ENCODE measurements at regions not wholly inside any gene's neighbourhood (a gene's known extent, or its start where the extent isn't known, plus 50 kb on each side); places are given as distances from the start of the nearest gene placed in this dataset.

- no peaks in the 10 kb centered on the region for H3K27me3 ChIP-seq (ENCODE audit: control insufficient read depth, insufficient read depth, low read length, poor library complexity, severe bottlenecking)
- H3K4me1 Mint-ChIP-seq: peaks cover 28% of the 10 kb centered on the region
- no peak overlapping the region for H3K27ac Mint-ChIP-seq
- DNase-seq: peak; percentile 59
- TF ChIP-seq CTCF (conservative IDR thresholded peaks at IDR 0.05): no peak
- peak overlapping the region; percentile 72 for H3K27ac ChIP-seq (ENCODE audit: low read depth, low read length)
- 83 to 85% methylated on average over 10 to 11 of the region's 12 CpGs for WGBS, 2 experiments (ENCODE audit: insufficient coverage in 1 of 2, insufficient read length in 1 of 2)
- H3K9me3 ChIP-seq (ENCODE audit: control insufficient read depth, low read length): no peaks in the 10 kb centered on the region
- no peak overlapping the region for H3K9ac ChIP-seq (ENCODE audit: extremely low read depth, low read length, poor library complexity, severe bottlenecking)
- peaks cover 8% of the 10 kb centered on the region for H3K9me3 Mint-ChIP-seq
- H3K4me1 ChIP-seq (ENCODE audit: control insufficient read depth, insufficient read depth, low read length): peaks cover 4% of the 10 kb centered on the region
- no peak overlapping the region for H3K4me3 Mint-ChIP-seq
- no peak overlapping the region for H3K4me3 ChIP-seq (ENCODE audit: low read length)
- H3K36me3 Mint-ChIP-seq (ENCODE audit: low read depth): no peaks in the 10 kb centered on the region
- no peaks in the 10 kb centered on the region for H3K27me3 Mint-ChIP-seq (ENCODE audit: insufficient read depth)
- no peaks in the 10 kb centered on the region for H3K36me3 ChIP-seq (ENCODE audit: control insufficient read depth, insufficient read depth, low read length)
These were observed 360.8 kb upstream of the PROK2 start for GRCh38 chr3:72145506-72146380.

- Histone ChIP-seq H3K9ac (ENCODE audit: extremely low read depth, low read length, poor library complexity, severe bottlenecking) (no peak overlapping the region), H3K27me3 (ENCODE audit: control insufficient read depth, insufficient read depth, low read length, poor library complexity, severe bottlenecking) (no peaks in the 10 kb centered on the region), H3K4me1 (ENCODE audit: control insufficient read depth, insufficient read depth, low read length) (peaks cover 4% of the 10 kb centered on the region), H3K27ac (ENCODE audit: low read depth, low read length) (peak overlapping the region; percentile 72), H3K4me3 (ENCODE audit: low read length) (no peak overlapping the region), H3K36me3 (ENCODE audit: control insufficient read depth, insufficient read depth, low read length) (no peaks in the 10 kb centered on the region), H3K9me3 (ENCODE audit: control insufficient read depth, low read length) (no peaks in the 10 kb centered on the region)
- peak; percentile 75 for DNase-seq
- Mint-ChIP-seq H3K4me1 (peaks cover 28% of the 10 kb centered on the region), H3K36me3 (ENCODE audit: low read depth) (no peaks in the 10 kb centered on the region), H3K27ac (no peak overlapping the region), H3K9me3 (peaks cover 8% of the 10 kb centered on the region), H3K4me3 (peak overlapping the region; percentile 9), H3K27me3 (ENCODE audit: insufficient read depth) (no peaks in the 10 kb centered on the region)
- TF ChIP-seq CTCF (conservative IDR thresholded peaks at IDR 0.05): no peak
- 48 to 55% methylated on average over 4 to 10 of the region's 10 CpGs for WGBS, 2 experiments (ENCODE audit: insufficient coverage in 1 of 2, insufficient read length in 1 of 2)
These were observed 360.0 kb upstream of the PROK2 start for GRCh38 chr3:72144773-72145505.

- Histone ChIP-seq H3K36me3 (ENCODE audit: control insufficient read depth, insufficient read depth, low read length) (no peaks in the 10 kb centered on the region), H3K9me3 (ENCODE audit: control insufficient read depth, low read length) (no peaks in the 10 kb centered on the region), H3K4me1 (ENCODE audit: control insufficient read depth, insufficient read depth, low read length) (peaks cover 4% of the 10 kb centered on the region), H3K27me3 (ENCODE audit: control insufficient read depth, insufficient read depth, low read length, poor library complexity, severe bottlenecking) (no peaks in the 10 kb centered on the region), H3K4me3 (ENCODE audit: low read length) (no peak overlapping the region), H3K27ac (ENCODE audit: low read depth, low read length) (no peak overlapping the region), H3K9ac (ENCODE audit: extremely low read depth, low read length, poor library complexity, severe bottlenecking) (no peak overlapping the region)
- WGBS, 2 experiments (ENCODE audit: insufficient coverage in 1 of 2, insufficient read length in 1 of 2): 76 to 94% methylated on average over 2 to 6 of the region's 6 CpGs
- Mint-ChIP-seq H3K36me3 (ENCODE audit: low read depth) (no peaks in the 10 kb centered on the region), H3K27me3 (ENCODE audit: insufficient read depth) (peaks cover 2% of the 10 kb centered on the region), H3K4me3 (peak overlapping the region; percentile 9), H3K9me3 (peaks cover 8% of the 10 kb centered on the region), H3K27ac (no peak overlapping the region), H3K4me1 (peaks cover 28% of the 10 kb centered on the region)
- TF ChIP-seq CTCF (conservative IDR thresholded peaks at IDR 0.05): no peak
- DNase-seq: no peak
These were observed 359.2 kb upstream of the PROK2 start for GRCh38 chr3:72143966-72144717.
